HCT116 (cell line): ENCODE measurements at regions not wholly inside any gene's neighbourhood (a gene's known extent, or its start where the extent isn't known, plus 50 kb on each side); places are given as distances from the start of the nearest gene placed in this dataset.

ENCODE experiments used
- ATAC-seq: fragments of 200-7000 bp; cut with Tn5 transposase; 2 replicates; pipeline ENCODE4 v1.9.1; 2020; ENCODE audit warnings: mild to moderate bottlenecking, moderate library complexity
- BruUV-seq: library from RNA; stranded (reverse); fragments of 400-500 nt; replicated peaks from 2 replicates; lab custom pipeline; 2021; lab: Mats Ljungman, UMichigan
- CTCF ChIA-PET: fragments of 300-600 bp; sonication (Branson Sonifier 250); formaldehyde crosslinking; loops from one replicate; lab custom pipeline; 2021; ENCODE audit warnings: antibody characterized with exemption; lab: Charles Lee
- POLR2A ChIA-PET: fragments of 300-600, 350-600 bp; sonication (Branson Sonifier 250); formaldehyde crosslinking; loops from one replicate; lab custom pipeline; 2021; ENCODE audit warnings: antibody characterized with exemption; lab: Charles Lee
- RAD21 ChIA-PET, 2 experiments: fragments of 300-600 bp; sonication (Branson Sonifier 250); formaldehyde crosslinking; loops; one replicate each; lab custom pipeline; 2023; ENCODE audit warnings: low total read pairs in 2 of 2; ENCODE audit not compliant: uncharacterized antibody in 2 of 2, unreplicated experiment in 2 of 2, low non-redundant PET in 1 of 2; lab: Charles Lee
- DNase-seq: peaks from one replicate; pipeline ENCODE4 v3.0.0-alpha.2; 2010; ENCODE audit warnings: low read depth, low spot score
- H2AFZ ChIP-seq: fragments of 200-600 bp; shearing (Covaris generic), sonication (generic); 2 replicates; pipeline ENCODE4 v1.6.1; 2017; ENCODE audit warnings: low read depth, mixed run types, mixed read lengths, antibody characterized with exemption, low read length; ENCODE audit not compliant: poor library complexity, severe bottlenecking
- H3K27ac ChIP-seq: 2 replicates; pipeline ENCODE4 v1.5.1; 2012; ENCODE audit warnings: low read depth, low read length
- H3K27me3 ChIP-seq: fragments of 200-600 bp; sonication (generic); 2 replicates; pipeline ENCODE4 v1.6.1; 2016; ENCODE audit warnings: mixed run types, low read length, mixed read lengths; ENCODE audit not compliant: insufficient read depth
- H3K36me3 ChIP-seq, 2 experiments: fragments of 200-500 bp in 1 of 2; fragments of 200-600 bp in 1 of 2; sonication (Bioruptor generic) in 1 of 2; sonication (generic) in 1 of 2; 2 replicates each; pipeline versions ENCODE4 v1.5.1 to v1.6.1; 2014 to 2016; ENCODE audit warnings: low read length in 2 of 2, inconsistent platforms in 1 of 2, mixed read lengths in 1 of 2, mixed run types in 1 of 2; ENCODE audit not compliant: insufficient read depth in 2 of 2, control insufficient read depth in 1 of 2
- H3K4me1 ChIP-seq, 2 experiments: fragments of 200-600 bp in 1 of 2; sonication (generic) in 1 of 2; 2 replicates each; pipeline versions ENCODE4 v1.5.1 to v1.6.1; 2012 to 2017; ENCODE audit warnings: low read length in 2 of 2, inconsistent platforms in 1 of 2, mild to moderate bottlenecking in 1 of 2, mixed read lengths in 1 of 2, mixed run types in 1 of 2, moderate library complexity in 1 of 2; ENCODE audit not compliant: insufficient read depth in 2 of 2, control insufficient read depth in 1 of 2
- H3K4me2 ChIP-seq: fragments of 200-600 bp; sonication (generic); 2 replicates; pipeline ENCODE4 v1.6.1; 2017; ENCODE audit warnings: mixed run types, low read length, mixed read lengths
- H3K4me3 ChIP-seq, 2 experiments: fragments of 200-600 bp in 1 of 2; sonication (generic) in 1 of 2; replicated peaks in 1 of 2; 2 replicates each; pipeline ENCODE4 v1.5.1; 2011 to 2016; ENCODE audit warnings: low read length in 2 of 2, control low read depth in 1 of 2, low read depth in 1 of 2, mild to moderate bottlenecking in 1 of 2, mixed read lengths in 1 of 2, mixed run types in 1 of 2
- H3K79me2 ChIP-seq: fragments of 200-600 bp; sonication (generic); 2 replicates; pipeline ENCODE4 v1.6.1; 2017; ENCODE audit warnings: mild to moderate bottlenecking, mixed run types, low read length, moderate library complexity, mixed read lengths; ENCODE audit not compliant: insufficient read depth
- H3K9ac ChIP-seq: fragments of 200-600 bp; sonication (generic); 2 replicates; pipeline ENCODE4 v1.6.1; 2016; ENCODE audit warnings: low read length, mixed read lengths
- H3K9me2 ChIP-seq: fragments of 200-600 bp; sonication (generic), shearing (Covaris generic); 2 replicates; pipeline ENCODE4 v1.6.1; 2017; ENCODE audit warnings: mixed run types, mild to moderate bottlenecking, moderate library complexity; ENCODE audit not compliant: insufficient read depth
- H3K9me3 ChIP-seq, 2 experiments: fragments of 200-500 bp in 1 of 2; fragments of 200-600 bp in 1 of 2; sonication (Bioruptor generic) in 1 of 2; sonication (generic) in 1 of 2; 2 replicates each; pipeline ENCODE4 v1.6.1; 2014 to 2017; ENCODE audit warnings: low read length in 2 of 2, mixed read lengths in 2 of 2, inconsistent platforms in 1 of 2, low read depth in 1 of 2, mild to moderate bottlenecking in 1 of 2, mixed run types in 1 of 2, moderate library complexity in 1 of 2; ENCODE audit not compliant: control insufficient read depth in 1 of 2, insufficient read depth in 1 of 2
- H4K20me1 ChIP-seq: fragments of 200-600 bp; sonication (generic), shearing (Covaris generic); 2 replicates; pipeline ENCODE4 v1.6.1; 2017; ENCODE audit warnings: mixed run types, mild to moderate bottlenecking, moderate library complexity; ENCODE audit not compliant: insufficient read depth
- ATF3 ChIP-seq: IDR thresholded peaks from 2 replicates; pipeline ENCODE4 v1.6.1; 2012
- CBX3 ChIP-seq: IDR thresholded peaks from 2 replicates; pipeline ENCODE4 v1.6.1; 2012; ENCODE audit warnings: low read depth
- CEBPB ChIP-seq: IDR thresholded peaks from 2 replicates; pipeline ENCODE4 v1.6.1; 2012; ENCODE audit warnings: low read depth
- CTCF ChIP-seq, 3 experiments: fragments of 200-600 bp in 1 of 3; sonication (generic) in 1 of 3; IDR thresholded peaks in 2 of 3; conservative IDR thresholded peaks in 1 of 3; 2 replicates each; pipeline ENCODE4 v1.5.1; 2012 to 2017; ENCODE audit warnings: low read depth in 2 of 3, low read length in 2 of 3, antibody characterized with exemption in 1 of 3, borderline replicate concordance in 1 of 3, control low read depth in 1 of 3, mild to moderate bottlenecking in 1 of 3, mixed read lengths in 1 of 3, mixed run types in 1 of 3, moderate library complexity in 1 of 3; ENCODE audit not compliant: insufficient read depth in 1 of 3
- EGR1 ChIP-seq: IDR thresholded peaks from 2 replicates; pipeline ENCODE4 v1.6.1; 2012; ENCODE audit warnings: low read depth
- ELF1 ChIP-seq: IDR thresholded peaks from 2 replicates; pipeline ENCODE4 v1.6.1; 2012; ENCODE audit warnings: low read depth, borderline replicate concordance
- EZH2 ChIP-seq: fragments of 200-600 bp; sonication (generic); IDR thresholded peaks from 2 replicates; pipeline ENCODE4 v1.6.1; 2017; ENCODE audit warnings: antibody characterized with exemption, mixed run types
- EZH2phosphoT487 ChIP-seq: fragments of 200-600 bp; IDR thresholded peaks from 2 replicates; pipeline ENCODE4 v1.6.1; 2018; ENCODE audit warnings: antibody characterized with exemption, borderline replicate concordance
- POLR2A ChIP-seq: IDR thresholded peaks from 2 replicates; pipeline ENCODE4 v1.7.0; 2011; ENCODE audit warnings: borderline replicate concordance; ENCODE audit not compliant: insufficient read depth, insufficient read length; ENCODE audit errors: extremely low read depth
- POLR2AphosphoS5 ChIP-seq: IDR thresholded peaks from 2 replicates; pipeline ENCODE4 v1.6.1; 2011; ENCODE audit warnings: mild to moderate bottlenecking, low read depth, low read length, moderate library complexity
- RAD21 ChIP-seq: IDR thresholded peaks from 2 replicates; pipeline ENCODE4 v1.6.1; 2012; ENCODE audit warnings: low read depth, mild to moderate bottlenecking
- REST ChIP-seq: IDR thresholded peaks from 2 replicates; pipeline ENCODE4 v1.6.1; 2012; ENCODE audit warnings: low read depth
- SIN3A ChIP-seq: IDR thresholded peaks from 2 replicates; pipeline ENCODE4 v1.6.1; 2012; ENCODE audit warnings: low read depth
- SP1 ChIP-seq: IDR thresholded peaks from 2 replicates; pipeline ENCODE4 v1.6.1; 2012; ENCODE audit warnings: low read depth
- SRF ChIP-seq: IDR thresholded peaks from 2 replicates; pipeline ENCODE4 v1.6.1; 2012; ENCODE audit warnings: low read depth
- ZBTB33 ChIP-seq: IDR thresholded peaks from 2 replicates; pipeline ENCODE4 v1.6.1; 2011; ENCODE audit warnings: mild to moderate bottlenecking, low read length, moderate library complexity; ENCODE audit not compliant: insufficient replicate concordance; ENCODE audit errors: extremely low read depth
- ZFX ChIP-seq: fragments of 450-650 bp; IDR thresholded peaks from 2 replicates; pipeline ENCODE4 v1.6.1; 2017
- ZNF274 ChIP-seq: fragments of 200-500 bp; sonication (Bioruptor generic); IDR thresholded peaks from 2 replicates; pipeline ENCODE4 v1.6.1; 2014; ENCODE audit warnings: mild to moderate bottlenecking, low read depth, low read length, inconsistent platforms
- intact Hi-C: fragments of 100-400 bp; cut with micrococcal nuclease; formaldehyde crosslinking; loops from 2 replicates; pipeline ENCODE4 v1.10.0; 2022

GRCh38 chr3:107034142-107034541, 343.1 kb upstream of the CCDC54 start:
- H3K9me3 ChIP-seq = no peaks in the 10 kb centered on the region; a peak in 1 of 4 replicates
- H3K4me1 ChIP-seq = no peaks in the 10 kb centered on the region
- H3K27ac ChIP-seq = no peak overlapping the region
- DNase-seq = no peak
- H3K4me2 ChIP-seq = no peak overlapping the region
- intact Hi-C loops = no loop called here
- no peaks in the 10 kb centered on the region for H3K9me2 ChIP-seq
- H3K79me2 ChIP-seq = no peaks in the 10 kb centered on the region
- no TSS peak for BruUV-seq
- no peak overlapping the region for H2AFZ ChIP-seq
- H3K4me3 ChIP-seq = no peak overlapping the region
- H3K36me3 ChIP-seq = no peaks in the 10 kb centered on the region
- TF ChIP-seq RAD21 (no peak), SIN3A (no peak), CBX3 (no peak), ZBTB33 (no peak), ZFX (no peak), ELF1 (no peak), ATF3 (no peak), REST (no peak), EGR1 (no peak), POLR2AphosphoS5 (no peak), ZNF274 (no peak), CEBPB (no peak), EZH2 (no peak), SRF (no peak), POLR2A (no peak), CTCF (IDR thresholded peaks at IDR 0.05 in 2 of 3, conservative IDR thresholded peaks at IDR 0.05 in 1 of 3; ENCODE audit: borderline replicate concordance in 1 of 3, insufficient read depth in 1 of 3, low read depth in 2 of 3, low read length in 2 of 3) (no peak), SP1 (no peak), EZH2phosphoT487 (no peak)
- TF ChIP-seq, all 23 proteins: peak for 0
- ChIA-PET CTCF (no interaction called here), POLR2A (no interaction called here), RAD21 (no interaction called here)
- ATAC-seq = no peak
- no peaks in the 10 kb centered on the region for H3K27me3 ChIP-seq
- no peaks in the 10 kb centered on the region for H4K20me1 ChIP-seq
- no peak overlapping the region for H3K9ac ChIP-seq
